OCI-LY7 (cell line): ENCODE measurements at regions not wholly inside any gene's neighbourhood (a gene's known extent, or its start where the extent isn't known, plus 50 kb on each side); places are given as distances from the start of the nearest gene placed in this dataset.

Source experiments
- EZH2phosphoT487 ChIP-seq: fragments of 200-600 bp; sonication (generic); IDR thresholded peaks from 2 replicates; pipeline ENCODE4 v1.6.1; 2018; ENCODE audit warnings: low read depth, borderline replicate concordance, mild to moderate bottlenecking, mixed run types, antibody characterized with exemption, low read length, moderate library complexity, mixed read lengths
- TF ChIP-seq, protein P1 (sequence below): fragments of 200-600 bp; sonication (generic); conservative IDR thresholded peaks from 2 replicates; pipeline ENCODE4 v1.5.1; 2014; ENCODE audit warnings: mild to moderate bottlenecking, antibody characterized with exemption, low read length, moderate library complexity, mixed read lengths

DNA sequence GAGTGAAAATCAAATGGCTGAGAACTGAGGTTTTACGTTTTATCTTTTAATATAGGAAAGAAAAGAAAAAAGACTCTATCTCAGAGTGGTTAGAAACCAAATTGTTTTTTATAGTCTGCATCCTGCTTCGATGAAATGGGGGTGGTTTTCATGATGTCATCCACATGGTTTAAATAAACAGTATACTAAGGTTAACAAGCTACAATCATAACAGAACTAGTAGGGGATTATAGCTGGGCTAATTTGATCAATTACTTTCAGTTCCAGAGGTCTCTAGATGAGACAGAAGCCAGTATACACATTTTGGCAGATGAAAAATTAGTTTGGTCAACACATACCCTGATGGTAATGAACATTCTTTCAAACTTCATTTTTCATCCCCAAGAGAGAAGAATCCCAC lies 106.3 kb upstream of the SNX2 start:
- TF ChIP-seq, protein P1, sequence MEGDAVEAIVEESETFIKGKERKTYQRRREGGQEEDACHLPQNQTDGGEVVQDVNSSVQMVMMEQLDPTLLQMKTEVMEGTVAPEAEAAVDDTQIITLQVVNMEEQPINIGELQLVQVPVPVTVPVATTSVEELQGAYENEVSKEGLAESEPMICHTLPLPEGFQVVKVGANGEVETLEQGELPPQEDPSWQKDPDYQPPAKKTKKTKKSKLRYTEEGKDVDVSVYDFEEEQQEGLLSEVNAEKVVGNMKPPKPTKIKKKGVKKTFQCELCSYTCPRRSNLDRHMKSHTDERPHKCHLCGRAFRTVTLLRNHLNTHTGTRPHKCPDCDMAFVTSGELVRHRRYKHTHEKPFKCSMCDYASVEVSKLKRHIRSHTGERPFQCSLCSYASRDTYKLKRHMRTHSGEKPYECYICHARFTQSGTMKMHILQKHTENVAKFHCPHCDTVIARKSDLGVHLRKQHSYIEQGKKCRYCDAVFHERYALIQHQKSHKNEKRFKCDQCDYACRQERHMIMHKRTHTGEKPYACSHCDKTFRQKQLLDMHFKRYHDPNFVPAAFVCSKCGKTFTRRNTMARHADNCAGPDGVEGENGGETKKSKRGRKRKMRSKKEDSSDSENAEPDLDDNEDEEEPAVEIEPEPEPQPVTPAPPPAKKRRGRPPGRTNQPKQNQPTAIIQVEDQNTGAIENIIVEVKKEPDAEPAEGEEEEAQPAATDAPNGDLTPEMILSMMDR, result no peak
- no peak for TF ChIP-seq EZH2phosphoT487
